Progenitor cell of endocrine pancreas (in vitro differentiated cells): ENCODE measurements at regions not wholly inside any gene's neighbourhood (a gene's known extent, or its start where the extent isn't known, plus 50 kb on each side); places are given as distances from the start of the nearest gene placed in this dataset.

ENCODE experiments used
- DNase-seq: peaks from one replicate; pipeline ENCODE4 v3.0.0; 2021; ENCODE audit warnings: low spot score; ENCODE audit not compliant: unreplicated experiment
- H3K27ac Mint-ChIP-seq: 2 replicates; pipeline ENCODE4 v1.8.0; 2021; ENCODE audit warnings: mild to moderate bottlenecking, moderate library complexity, mixed read lengths
- H3K27me3 Mint-ChIP-seq: 2 replicates; pipeline ENCODE4 v1.8.0; 2021; ENCODE audit warnings: mixed read lengths
- H3K36me3 Mint-ChIP-seq: 2 replicates; pipeline ENCODE4 v1.8.0; 2022; ENCODE audit warnings: mixed read lengths; ENCODE audit not compliant: insufficient read depth
- H3K4me1 Mint-ChIP-seq: 2 replicates; pipeline ENCODE4 v1.8.0; 2021; ENCODE audit warnings: low read depth, mixed read lengths
- H3K4me3 Mint-ChIP-seq: 2 replicates; pipeline ENCODE4 v1.8.0; 2021; ENCODE audit warnings: low read depth, mild to moderate bottlenecking, moderate library complexity, mixed read lengths
- H3K9me3 Mint-ChIP-seq: 2 replicates; pipeline ENCODE4 v1.8.0; 2021; ENCODE audit warnings: low read depth, mixed read lengths
- TF ChIP-seq, protein P1 (sequence below): fragments of 200-600 bp; sonication (generic); IDR thresholded peaks from one replicate; pipeline ENCODE4 v1.5.0; 2021; ENCODE audit warnings: antibody characterized with exemption, mild to moderate bottlenecking; ENCODE audit not compliant: unreplicated experiment

GRCh38 chr4:19248023-19248422 lies 1003.7 kb upstream of the SLIT2 start:
- Mint-ChIP-seq H3K27ac (no peak overlapping the region), H3K4me3 (no peak overlapping the region), H3K27me3 (no peaks in the 10 kb centered on the region), H3K36me3 (no peaks in the 10 kb centered on the region), H3K4me1 (no peaks in the 10 kb centered on the region), H3K9me3 (peaks cover 7% of the 10 kb centered on the region)
- DNase-seq, result no peak
- TF ChIP-seq, protein P1, sequence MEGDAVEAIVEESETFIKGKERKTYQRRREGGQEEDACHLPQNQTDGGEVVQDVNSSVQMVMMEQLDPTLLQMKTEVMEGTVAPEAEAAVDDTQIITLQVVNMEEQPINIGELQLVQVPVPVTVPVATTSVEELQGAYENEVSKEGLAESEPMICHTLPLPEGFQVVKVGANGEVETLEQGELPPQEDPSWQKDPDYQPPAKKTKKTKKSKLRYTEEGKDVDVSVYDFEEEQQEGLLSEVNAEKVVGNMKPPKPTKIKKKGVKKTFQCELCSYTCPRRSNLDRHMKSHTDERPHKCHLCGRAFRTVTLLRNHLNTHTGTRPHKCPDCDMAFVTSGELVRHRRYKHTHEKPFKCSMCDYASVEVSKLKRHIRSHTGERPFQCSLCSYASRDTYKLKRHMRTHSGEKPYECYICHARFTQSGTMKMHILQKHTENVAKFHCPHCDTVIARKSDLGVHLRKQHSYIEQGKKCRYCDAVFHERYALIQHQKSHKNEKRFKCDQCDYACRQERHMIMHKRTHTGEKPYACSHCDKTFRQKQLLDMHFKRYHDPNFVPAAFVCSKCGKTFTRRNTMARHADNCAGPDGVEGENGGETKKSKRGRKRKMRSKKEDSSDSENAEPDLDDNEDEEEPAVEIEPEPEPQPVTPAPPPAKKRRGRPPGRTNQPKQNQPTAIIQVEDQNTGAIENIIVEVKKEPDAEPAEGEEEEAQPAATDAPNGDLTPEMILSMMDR, result no peak

DNA sequence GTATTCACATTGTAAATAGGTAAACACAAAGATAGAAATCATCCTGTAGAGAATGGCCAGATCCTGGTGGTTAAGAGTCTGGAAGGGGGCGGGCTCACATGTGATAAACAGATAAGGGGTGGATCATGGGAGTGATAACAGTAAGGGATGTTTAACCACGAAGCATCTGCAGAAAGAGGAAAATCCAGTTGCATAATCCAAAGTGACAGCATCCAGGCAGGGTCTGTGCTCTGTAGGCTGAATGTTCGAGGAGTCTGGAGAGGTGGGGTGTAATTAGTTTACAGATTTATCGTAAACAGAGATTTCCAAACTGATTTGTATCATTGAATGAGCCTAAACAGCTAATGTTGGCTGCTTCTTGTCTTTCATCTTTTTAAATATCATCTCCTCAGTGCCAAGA lies 1009.8 kb upstream of the SLIT2 start:
- TF ChIP-seq, protein P1, result no peak
- no peak for DNase-seq
- no peaks in the 10 kb centered on the region for H3K36me3 Mint-ChIP-seq
- H3K27me3 Mint-ChIP-seq, result no peaks in the 10 kb centered on the region
- H3K9me3 Mint-ChIP-seq, result peaks cover 3% of the 10 kb centered on the region
- no peaks in the 10 kb centered on the region for H3K4me1 Mint-ChIP-seq
- H3K27ac Mint-ChIP-seq, result no peak overlapping the region
- H3K4me3 Mint-ChIP-seq, result no peak overlapping the region

DNA sequence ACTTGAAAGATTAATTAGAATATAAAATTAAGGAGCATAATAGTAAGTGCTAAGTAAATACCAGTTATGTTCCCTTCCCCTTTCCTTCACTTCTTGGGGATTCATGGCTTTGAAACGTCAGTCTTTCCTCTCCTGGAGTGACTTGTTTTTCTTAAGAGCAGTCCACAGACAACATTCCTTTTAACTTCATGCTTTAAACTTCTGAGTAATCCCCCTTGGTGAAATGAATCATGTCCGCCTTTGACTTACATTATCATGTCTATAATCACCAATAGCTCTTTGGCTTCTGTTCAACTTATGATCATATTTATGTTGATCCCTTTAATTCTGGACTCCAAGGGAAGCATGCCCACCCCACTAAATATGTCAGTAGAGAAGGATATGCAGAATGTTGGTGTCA lies 1012.1 kb upstream of the SLIT2 start:
- Mint-ChIP-seq H3K4me1 (no peaks in the 10 kb centered on the region), H3K27ac (no peak overlapping the region)

GRCh38 chr4:19236473-19236872 lies 1015.2 kb upstream of the SLIT2 start:
- H3K4me3 Mint-ChIP-seq, result no peak overlapping the region
- TF ChIP-seq, protein P1, result no peak
- H3K4me1 Mint-ChIP-seq, result no peaks in the 10 kb centered on the region
- H3K9me3 Mint-ChIP-seq, result no peaks in the 10 kb centered on the region
- DNase-seq, result no peak
- H3K27me3 Mint-ChIP-seq, result no peaks in the 10 kb centered on the region
- H3K27ac Mint-ChIP-seq, result no peak overlapping the region
- no peaks in the 10 kb centered on the region for H3K36me3 Mint-ChIP-seq

More for the DNA sequence above, 1012.1 kb upstream of the SLIT2 start:
- Mint-ChIP-seq H3K27me3 (no peaks in the 10 kb centered on the region), H3K9me3 (no peaks in the 10 kb centered on the region), H3K36me3 (no peaks in the 10 kb centered on the region), H3K4me3 (no peak overlapping the region)
- TF ChIP-seq, protein P1, result no peak
- DNase-seq, result no peak

GRCh38 chr4:19230906-19231545 lies 1020.7 kb upstream of the SLIT2 start:
- H3K4me1 Mint-ChIP-seq, result no peaks in the 10 kb centered on the region
- no peak overlapping the region for H3K27ac Mint-ChIP-seq
- no peaks in the 10 kb centered on the region for H3K36me3 Mint-ChIP-seq
- H3K27me3 Mint-ChIP-seq, result no peaks in the 10 kb centered on the region
- TF ChIP-seq, protein P1, result no peak
- H3K9me3 Mint-ChIP-seq, result no peaks in the 10 kb centered on the region
- H3K4me3 Mint-ChIP-seq, result no peak overlapping the region
- DNase-seq, result no peak
